ENCODE measurements at regions not wholly inside any gene's neighbourhood (a gene's known extent, or its start where the extent isn't known, plus 50 kb on each side); places are given as distances from the start of the nearest gene placed in this dataset.

GRCh38 chr2:226358688-226359087, 440.9 kb downstream of the IRS1 start:
- DNase-seq (no peak), ATAC-seq (peak in 1 of 2 donors; percentile 81)
- intact Hi-C loops (cut with DNase I): no loop called here
- Histone ChIP-seq H3K4me1 (no peaks in the 10 kb centered on the region), H3K9me3 (no peaks in the 10 kb centered on the region), H3K4me3 (no peak overlapping the region), H3K27ac (no peak overlapping the region), H3K27me3 (ENCODE audit: low read depth) (no peaks in the 10 kb centered on the region), H3K36me3 (no peaks in the 10 kb centered on the region)
- TF ChIP-seq CTCF (IDR thresholded peaks at IDR 0.05): no peak

- intact Hi-C loops (cut with DNase I): no loop called here
- Histone ChIP-seq H3K36me3 (no peaks in the 10 kb centered on the region), H3K9me3 (no peaks in the 10 kb centered on the region), H3K4me3 (no peak overlapping the region), H3K27ac (no peak overlapping the region), H3K27me3 (ENCODE audit: low read depth) (no peaks in the 10 kb centered on the region), H3K4me1 (no peaks in the 10 kb centered on the region)
- DNase-seq (no peak), ATAC-seq (no peak)
- TF ChIP-seq CTCF (IDR thresholded peaks at IDR 0.05): no peak
Observed at GRCh38 chr2:226357816-226358215, 441.8 kb downstream of the IRS1 start.

- Histone ChIP-seq H3K9me3 (no peaks in the 10 kb centered on the region), H3K4me3 (no peak overlapping the region), H3K36me3 (no peaks in the 10 kb centered on the region), H3K27me3 (ENCODE audit: low read depth) (no peaks in the 10 kb centered on the region), H3K4me1 (no peaks in the 10 kb centered on the region), H3K27ac (no peak overlapping the region)
- no peak for TF ChIP-seq CTCF (IDR thresholded peaks at IDR 0.05)
- DNase-seq: no peak
- no peak for ATAC-seq
- intact Hi-C loops (cut with DNase I): no loop called here
Observed at GRCh38 chr2:226355600-226355999, 444.0 kb downstream of the IRS1 start.

GRCh38 chr2:226354434-226354833, 445.2 kb downstream of the IRS1 start:
- Histone ChIP-seq H3K4me3 (no peak overlapping the region), H3K27me3 (ENCODE audit: low read depth) (no peaks in the 10 kb centered on the region), H3K27ac (no peak overlapping the region), H3K36me3 (no peaks in the 10 kb centered on the region), H3K9me3 (no peaks in the 10 kb centered on the region), H3K4me1 (no peaks in the 10 kb centered on the region)
- DNase-seq: no peak
- TF ChIP-seq CTCF (IDR thresholded peaks at IDR 0.05): no peak
- ATAC-seq: peak; percentile 48 to 68
- intact Hi-C loops (cut with DNase I): no loop called here

GRCh38 chr2:226352941-226353560, 446.6 kb downstream of the IRS1 start:
- Histone ChIP-seq H3K9me3 (no peaks in the 10 kb centered on the region), H3K27me3 (ENCODE audit: low read depth) (no peaks in the 10 kb centered on the region), H3K4me1 (no peaks in the 10 kb centered on the region), H3K4me3 (no peak overlapping the region), H3K36me3 (no peaks in the 10 kb centered on the region), H3K27ac (no peak overlapping the region)
- DNase-seq (no peak), ATAC-seq (no peak)
- no peak for TF ChIP-seq CTCF (IDR thresholded peaks at IDR 0.05)
- intact Hi-C loops (cut with DNase I): no loop called here
